GM21367 (cell line): ENCODE measurements at regions not wholly inside any gene's neighbourhood (a gene's known extent, or its start where the extent isn't known, plus 50 kb on each side); places are given as distances from the start of the nearest gene placed in this dataset.
"Not testable (repeated sequence)": the region's sequence is repeated elsewhere in the genome, so short reads cannot be mapped to it uniquely, and the experiment has no call there.

Source experiments
- ATAC-seq: cut with Tn5 transposase; IDR thresholded peaks from one replicate; pipeline ENCODE4 v1.9.1; 2021; ENCODE audit not compliant: unreplicated experiment

- ATAC-seq = no peak
Observed at GRCh38 chr2:38243186-38243880, 133.7 kb downstream of the ATL2 start.

GRCh38 chr2:38239452-38239851, 137.6 kb downstream of the ATL2 start:
- no peak for ATAC-seq

- not testable (repeated sequence) for ATAC-seq
Observed at GRCh38 chr2:38238705-38239104, 138.4 kb downstream of the ATL2 start.

- ATAC-seq = no peak
Observed at GRCh38 chr2:38237311-38237710, 139.8 kb downstream of the ATL2 start.

GRCh38 chr2:38233231-38233983, 143.7 kb downstream of the ATL2 start:
- no peak for ATAC-seq

- no peak for ATAC-seq
Observed at GRCh38 chr2:38232454-38232853, 144.6 kb downstream of the ATL2 start.

- no peak for ATAC-seq
Observed at GRCh38 chr2:38230756-38231155, 146.3 kb downstream of the ATL2 start.

GRCh38 chr2:38228753-38229152, 148.3 kb downstream of the ATL2 start:
- no peak for ATAC-seq

- ATAC-seq = no peak
Observed at GRCh38 chr2:38224821-38225437, 149.0 kb upstream of the CYP1B1 start.

- ATAC-seq = no peak
Observed at GRCh38 chr2:38224181-38224580, 148.2 kb upstream of the CYP1B1 start.

- no peak for ATAC-seq
Observed at GRCh38 chr2:38223256-38223655, 147.3 kb upstream of the CYP1B1 start.

- ATAC-seq = no peak
Observed at GRCh38 chr2:38220164-38220563, 144.2 kb upstream of the CYP1B1 start.

GRCh38 chr2:38218995-38219394, 143.0 kb upstream of the CYP1B1 start:
- ATAC-seq = no peak

GRCh38 chr2:38218591-38218991, 142.6 kb upstream of the CYP1B1 start:
- ATAC-seq = no peak

- no peak for ATAC-seq
Observed at GRCh38 chr2:38217401-38218188, 141.6 kb upstream of the CYP1B1 start.

GRCh38 chr2:38216886-38217285, 140.9 kb upstream of the CYP1B1 start:
- ATAC-seq = no peak

- ATAC-seq = no peak
Observed at GRCh38 chr2:38215993-38216392, 140.0 kb upstream of the CYP1B1 start.

- no peak for ATAC-seq
Observed at GRCh38 chr2:38215522-38215921, 139.6 kb upstream of the CYP1B1 start.

GRCh38 chr2:38214209-38214717, 138.3 kb upstream of the CYP1B1 start:
- ATAC-seq = no peak

- ATAC-seq = no peak
Observed at GRCh38 chr2:38213619-38214167, 137.7 kb upstream of the CYP1B1 start.

- ATAC-seq = no peak
Observed at GRCh38 chr2:38212312-38212711, 136.4 kb upstream of the CYP1B1 start.
